ACHN (cell line): ENCODE measurements at regions not wholly inside any gene's neighbourhood (a gene's known extent, or its start where the extent isn't known, plus 50 kb on each side); places are given as distances from the start of the nearest gene placed in this dataset.

Experiments used
- DNase-seq: peaks from one replicate; pipeline ENCODE4 v3.0.0-alpha.2; 2015
- in situ Hi-C: cut with HindIII; loops from 2 replicates; pipeline ENCODE4 v1.10.0; 2017; ENCODE audit warnings: low sequenced_read_pairs, low pct_ligation_motif_present, low pct_unique_long_range_greater_than_20kb

- no peak for DNase-seq
- in situ Hi-C loops = no loop called here
These were observed 113.6 kb downstream of the GALC start for GRCh38 chr14:87879389-87879788.

DNA sequence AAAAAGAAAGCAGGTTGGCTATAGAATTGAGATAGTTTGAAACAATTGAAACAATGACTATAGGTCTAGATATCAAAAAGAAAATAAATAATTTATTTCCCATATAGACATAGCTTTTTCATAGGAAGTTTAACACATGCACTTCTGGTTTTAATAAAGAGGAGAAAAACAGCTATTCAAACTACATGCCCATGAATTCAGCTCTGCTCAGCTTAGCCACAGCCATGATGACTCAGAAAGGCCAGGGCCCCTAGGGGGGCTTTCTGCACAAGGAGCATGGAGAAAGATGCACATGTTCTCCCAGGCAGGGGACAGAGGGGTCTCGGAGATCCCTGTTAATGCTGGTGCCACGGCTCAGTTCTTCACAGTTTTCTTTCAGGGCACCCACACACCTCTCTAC lies 114.0 kb downstream of the GALC start:
- in situ Hi-C loops = no loop called here
- DNase-seq = no peak

DNA sequence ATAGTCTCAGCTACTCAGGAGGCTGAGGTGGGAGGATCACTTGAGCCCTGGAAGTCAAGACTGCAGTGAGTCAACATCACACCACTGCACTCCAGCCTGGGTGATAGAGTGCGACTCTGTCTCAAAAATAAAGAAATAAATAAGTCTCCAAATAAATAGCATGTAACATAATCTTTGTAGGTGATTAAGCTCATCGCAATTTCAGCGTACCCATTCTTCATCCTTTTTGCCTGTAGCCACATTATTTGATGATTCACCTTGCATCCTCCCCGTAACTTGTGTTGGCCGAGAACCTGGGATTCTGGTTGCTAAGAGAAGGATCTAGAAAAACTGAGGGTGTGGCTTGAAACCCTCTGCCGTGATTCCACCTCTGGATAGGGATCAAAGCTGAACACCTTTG lies 115.1 kb downstream of the GALC start:
- DNase-seq = no peak
- in situ Hi-C loops = no loop called here

- no peak for DNase-seq
- in situ Hi-C loops = no loop called here
These were observed 118.3 kb downstream of the GALC start for GRCh38 chr14:87874676-87875075.

DNA sequence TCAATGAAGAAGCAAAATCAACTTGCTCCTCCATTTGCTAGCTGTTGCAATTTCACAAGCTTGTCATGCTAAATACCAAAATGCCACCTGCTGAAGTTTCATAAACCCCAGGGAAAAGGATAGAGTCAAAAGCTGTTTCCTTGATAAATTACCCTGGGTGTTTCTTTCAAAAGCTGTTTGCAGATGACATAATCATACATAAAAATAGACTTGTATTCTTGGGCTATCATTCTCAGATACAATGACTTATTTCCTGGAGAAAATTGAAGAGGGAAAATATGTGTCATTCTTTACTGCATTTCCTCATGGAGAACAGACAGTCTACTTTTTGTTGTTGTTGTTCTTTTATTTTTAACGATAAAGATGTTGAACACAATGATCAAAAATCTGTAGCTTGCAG lies 119.2 kb downstream of the GALC start:
- in situ Hi-C loops = no loop called here

GRCh38 chr14:87869619-87870583 lies 123.1 kb downstream of the GALC start:
- in situ Hi-C loops = no loop called here
- peak; percentile 77 for DNase-seq

More for the DNA sequence above, 119.2 kb downstream of the GALC start:
- DNase-seq = no peak

DNA sequence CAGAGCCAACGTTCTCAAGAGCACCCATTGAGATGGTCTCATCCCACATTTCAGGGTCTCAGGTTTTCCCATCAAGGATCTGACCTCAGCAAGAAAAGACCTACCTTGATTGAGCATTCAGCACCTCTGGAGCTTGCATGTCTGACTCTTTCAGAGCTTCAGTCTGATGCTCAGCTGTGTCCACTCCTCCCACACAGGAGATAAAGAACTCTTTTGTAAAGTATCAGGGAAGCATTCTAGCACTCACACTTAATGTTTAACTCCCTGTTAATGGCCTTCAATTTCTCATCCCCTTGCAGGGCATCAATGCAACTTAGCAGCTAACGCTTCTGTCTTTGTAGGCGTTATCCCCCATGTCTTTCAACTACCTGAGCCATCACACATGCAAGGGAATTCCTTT lies 124.1 kb downstream of the GALC start:
- DNase-seq = no peak
- in situ Hi-C loops = no loop called here

DNA sequence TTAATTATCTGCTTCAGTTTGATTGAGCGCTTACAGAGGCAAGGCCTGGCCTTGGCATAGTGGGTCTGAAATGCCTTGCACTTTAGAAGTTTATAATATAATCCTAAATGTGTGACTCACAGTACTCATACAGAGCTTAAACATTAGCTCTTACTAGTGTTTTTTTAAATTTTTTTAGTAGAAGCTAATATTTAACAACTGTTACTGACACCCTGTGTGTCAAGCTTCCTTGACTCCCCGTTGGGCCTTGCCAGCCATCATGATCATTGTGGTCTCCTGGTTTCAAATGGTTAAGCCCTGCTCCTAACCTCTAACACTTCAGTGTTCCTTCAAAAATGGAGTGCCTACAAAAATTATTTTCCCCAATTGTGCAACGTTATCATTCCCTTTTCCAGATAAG lies 126.9 kb downstream of the GALC start:
- DNase-seq = peak; percentile 75
- in situ Hi-C loops = no loop called here

DNA sequence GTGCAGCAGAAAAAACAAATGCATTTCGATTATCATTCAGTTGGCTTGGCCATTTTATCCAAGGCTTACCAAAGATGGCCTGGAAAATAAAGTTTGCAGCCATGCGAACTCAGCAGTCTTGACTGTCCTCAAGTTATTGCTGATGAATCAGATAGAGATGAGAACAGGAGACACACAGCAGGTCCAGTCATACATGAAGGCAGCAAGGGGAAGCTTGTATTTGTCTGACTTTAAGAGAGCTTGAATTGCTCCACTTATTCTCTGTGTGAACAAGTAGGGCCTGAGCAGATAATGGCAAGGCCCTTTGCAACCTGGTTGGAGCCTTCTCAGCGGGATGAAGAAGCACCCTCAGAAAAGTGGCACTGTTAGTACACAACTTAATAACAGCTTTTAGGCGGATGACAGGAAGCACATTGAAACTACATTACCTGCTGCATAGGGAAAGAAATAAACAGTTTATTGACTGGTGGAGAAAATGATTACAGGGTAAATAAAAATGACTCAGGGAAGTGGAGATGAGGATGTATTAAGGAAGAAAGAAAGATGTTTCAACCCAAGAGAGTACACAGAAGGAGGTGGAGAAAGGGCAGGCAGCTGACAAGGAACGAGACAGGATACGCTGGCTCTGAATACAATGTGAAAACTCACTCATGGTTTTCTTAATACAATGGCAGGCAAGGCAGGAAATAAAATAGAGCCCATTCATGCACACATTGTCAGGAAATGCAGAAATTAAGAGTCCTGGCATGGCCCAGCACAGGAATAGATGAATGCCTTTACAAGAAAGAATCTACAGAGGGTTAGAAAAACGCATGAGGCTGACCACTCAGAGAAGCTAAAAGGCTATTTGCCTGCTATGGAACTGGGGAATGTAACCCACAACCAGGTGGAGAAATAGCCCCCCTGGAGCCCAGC lies 128.4 kb downstream of the GALC start:
- in situ Hi-C loops = no loop called here
- no peak for DNase-seq

DNA sequence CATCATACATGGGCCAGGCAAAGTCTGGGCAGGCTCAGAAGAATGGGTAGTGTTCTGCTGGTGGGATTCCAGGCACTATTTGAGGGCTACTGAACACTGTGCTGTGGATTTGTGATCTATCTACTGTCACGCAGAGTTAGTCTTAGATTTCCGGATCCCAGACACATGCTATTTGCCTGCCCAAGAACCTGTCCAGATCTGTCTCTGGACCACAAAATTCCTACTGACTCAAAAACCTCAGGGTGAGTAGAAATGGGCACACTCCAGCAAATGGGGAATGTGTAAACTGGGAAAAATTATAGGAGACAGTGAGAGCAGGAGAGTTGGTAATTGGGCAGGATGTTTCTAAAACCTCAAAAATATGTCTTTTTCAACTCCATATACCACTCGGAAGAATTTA lies 129.9 kb downstream of the GALC start:
- in situ Hi-C loops = no loop called here
- DNase-seq = no peak

- DNase-seq = no peak
- in situ Hi-C loops = no loop called here
These were observed 140.9 kb downstream of the GALC start for GRCh38 chr14:87852107-87852506.

GRCh38 chr14:87851190-87851589 lies 141.8 kb downstream of the GALC start:
- no peak for DNase-seq
- in situ Hi-C loops = no loop called here

- in situ Hi-C loops = no loop called here
- DNase-seq = no peak
These were observed 145.7 kb downstream of the GALC start for GRCh38 chr14:87847216-87847755.

GRCh38 chr14:87840906-87841305 lies 152.1 kb downstream of the GALC start:
- in situ Hi-C loops = no loop called here
- DNase-seq = no peak

- DNase-seq = no peak
- in situ Hi-C loops = no loop called here
These were observed 154.1 kb downstream of the GALC start for GRCh38 chr14:87838931-87839330.

DNA sequence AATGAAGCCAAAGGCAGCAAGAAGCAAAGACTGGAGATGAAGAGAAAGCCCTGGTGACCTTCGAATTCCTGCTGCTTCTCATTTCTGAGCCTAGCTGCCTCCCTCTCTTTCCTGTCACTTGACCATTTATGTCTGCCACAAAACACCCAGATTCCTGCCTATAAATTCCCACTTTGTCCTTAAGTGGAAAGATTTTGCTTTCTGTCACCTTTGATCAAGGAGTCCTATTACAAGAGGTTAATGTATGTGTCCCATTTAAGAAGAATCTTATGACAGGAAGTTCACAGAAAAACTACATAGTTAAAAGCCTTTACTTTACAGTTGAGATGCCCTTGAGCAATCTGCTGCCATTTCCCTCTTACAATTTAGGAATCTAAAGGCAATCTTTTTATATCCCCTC lies 155.7 kb downstream of the GALC start:
- in situ Hi-C loops = no loop called here
- no peak for DNase-seq

DNA sequence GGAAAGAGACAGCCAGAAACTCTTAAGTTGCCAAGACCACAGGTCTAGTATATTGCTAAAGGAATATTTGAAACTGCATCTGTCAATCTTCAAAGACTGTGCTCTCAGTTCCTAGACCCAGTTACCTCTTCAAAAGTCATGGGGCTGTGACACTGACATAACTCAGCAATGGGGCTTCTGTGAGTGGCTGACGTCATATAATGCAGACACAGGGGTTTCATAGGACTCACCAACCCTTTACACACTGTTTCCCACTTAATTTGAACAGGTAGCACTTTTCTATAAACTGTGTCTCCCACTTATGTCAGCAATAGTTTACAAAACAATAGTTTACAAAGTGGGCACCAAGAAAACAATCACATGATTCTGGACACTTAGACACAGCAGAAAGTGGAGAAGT lies 158.4 kb downstream of the GALC start:
- DNase-seq = no peak
- in situ Hi-C loops = no loop called here

GRCh38 chr14:87833026-87833425 lies 160.0 kb downstream of the GALC start:
- in situ Hi-C loops = no loop called here
- DNase-seq = no peak

- no peak for DNase-seq
- in situ Hi-C loops = no loop called here
These were observed 162.4 kb downstream of the GALC start for GRCh38 chr14:87830443-87831096.
